ENCODE measurements at regions not wholly inside any gene's neighbourhood (a gene's known extent, or its start where the extent isn't known, plus 50 kb on each side); places are given as distances from the start of the nearest gene placed in this dataset.

GRCh38 chr3:106616556-106616955, 747.7 kb upstream of the CBLB start:
- ATAC-seq, result no peak
- no peak for DNase-seq

- DNase-seq (no peak), ATAC-seq (no peak)
Measured at GRCh38 chr3:106617276-106617675, 748.5 kb upstream of the CBLB start.

- DNase-seq (no peak), ATAC-seq (no peak)
Measured at GRCh38 chr3:106620646-106621045, 751.8 kb upstream of the CBLB start.

GRCh38 chr3:106624154-106624553, 753.1 kb upstream of the CCDC54 start:
- ATAC-seq, result no peak
- DNase-seq, result no peak

- DNase-seq (no peak), ATAC-seq (no peak)
Measured at GRCh38 chr3:106628407-106628806, 748.8 kb upstream of the CCDC54 start.

- no peak for DNase-seq
- no peak for ATAC-seq
Measured at GRCh38 chr3:106629215-106629832, 747.9 kb upstream of the CCDC54 start.

GRCh38 chr3:106631373-106632108, 745.7 kb upstream of the CCDC54 start:
- DNase-seq (no peak), ATAC-seq (no peak)

- ATAC-seq, result no peak
- DNase-seq, result no peak
Measured at GRCh38 chr3:106635271-106635670, 742.0 kb upstream of the CCDC54 start.

GRCh38 chr3:106635826-106636225, 741.4 kb upstream of the CCDC54 start:
- no peak for ATAC-seq
- DNase-seq, result no peak

GRCh38 chr3:106640353-106640752, 736.9 kb upstream of the CCDC54 start:
- ATAC-seq (no peak), DNase-seq (no peak)

- ATAC-seq (no peak), DNase-seq (no peak)
Measured at GRCh38 chr3:106642161-106642560, 735.1 kb upstream of the CCDC54 start.

- DNase-seq, result no peak
- no peak for ATAC-seq
Measured at GRCh38 chr3:106643684-106644161, 733.5 kb upstream of the CCDC54 start.

- ATAC-seq, result no peak
- no peak for DNase-seq
Measured at GRCh38 chr3:106673926-106674569, 703.2 kb upstream of the CCDC54 start.

- DNase-seq (no peak), ATAC-seq (no peak)
Measured at GRCh38 chr3:106675451-106675850, 701.8 kb upstream of the CCDC54 start.

- no peak for ATAC-seq
- DNase-seq, result no peak
Measured at GRCh38 chr3:106678657-106679390, 698.4 kb upstream of the CCDC54 start.

- DNase-seq (no peak), ATAC-seq (no peak)
Measured at GRCh38 chr3:106683953-106684620, 693.2 kb upstream of the CCDC54 start.

- ATAC-seq, result no peak
- no peak for DNase-seq
Measured at GRCh38 chr3:106685745-106686144, 691.5 kb upstream of the CCDC54 start.

- ATAC-seq (no peak), DNase-seq (no peak)
Measured at GRCh38 chr3:106687905-106688304, 689.3 kb upstream of the CCDC54 start.

- DNase-seq, result no peak
- ATAC-seq, result no peak
Measured at GRCh38 chr3:106688464-106688863, 688.8 kb upstream of the CCDC54 start.

GRCh38 chr3:106691476-106691875, 685.8 kb upstream of the CCDC54 start:
- DNase-seq, result no peak
- no peak for ATAC-seq

- DNase-seq (no peak), ATAC-seq (no peak)
Measured at GRCh38 chr3:106692624-106693023, 684.6 kb upstream of the CCDC54 start.

- no peak for ATAC-seq
- no peak for DNase-seq
Measured at GRCh38 chr3:106699122-106699521, 678.1 kb upstream of the CCDC54 start.
